ENCODE measurements at regions not wholly inside any gene's neighbourhood (a gene's known extent, or its start where the extent isn't known, plus 50 kb on each side); places are given as distances from the start of the nearest gene placed in this dataset.

DNA sequence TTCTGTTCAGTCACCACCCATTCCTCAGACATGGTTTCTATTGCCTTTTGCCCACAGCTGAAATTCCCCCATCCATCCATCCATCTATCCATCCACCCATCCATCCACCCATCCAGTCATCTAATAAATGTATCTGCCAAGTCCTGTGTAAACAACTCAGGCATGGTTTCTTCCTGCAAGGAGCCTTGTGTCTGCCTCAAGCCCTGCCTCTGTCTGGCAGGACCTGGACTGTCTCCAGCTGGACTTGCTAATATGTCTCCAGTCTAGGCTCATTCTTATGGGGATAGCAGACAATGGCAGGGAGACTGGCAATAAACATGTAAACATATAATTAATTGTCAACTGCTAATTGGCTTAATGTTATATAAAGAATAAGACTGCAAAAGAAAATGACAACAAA lies 64.7 kb upstream of the AMPD3 start (continued):
- TF ChIP-seq CHD7 (IDR thresholded peaks at IDR 0.05; ENCODE audit: insufficient replicate concordance, low read length): no peak
- TF ChIP-seq USF2 (IDR thresholded peaks at IDR 0.05; ENCODE audit: low read length): no peak
- TF ChIP-seq RNF2 (IDR thresholded peaks at IDR 0.05; ENCODE audit: borderline replicate concordance, low read depth, low read length, missing control alignments, poor library complexity, severe bottlenecking): no peak
- no peak for TF ChIP-seq GTF2F1 (IDR thresholded peaks at IDR 0.05; ENCODE audit: borderline replicate concordance, low read depth, low read length)
- TF ChIP-seq CTBP2 (IDR thresholded peaks at IDR 0.05; ENCODE audit: borderline replicate concordance, insufficient read depth, insufficient read length, low read length): no peak
- no peak for TF ChIP-seq SP2 (IDR thresholded peaks at IDR 0.05; ENCODE audit: low read length)
- TF ChIP-seq RBBP5 (IDR thresholded peaks at IDR 0.05; ENCODE audit: borderline replicate concordance, low read depth, low read length): no peak
- no peak for TF ChIP-seq GABPA (IDR thresholded peaks at IDR 0.05; ENCODE audit: borderline replicate concordance, insufficient read depth, low read length)
